ENCODE measurements at regions not wholly inside any gene's neighbourhood (a gene's known extent, or its start where the extent isn't known, plus 50 kb on each side); places are given as distances from the start of the nearest gene placed in this dataset.

DNA sequence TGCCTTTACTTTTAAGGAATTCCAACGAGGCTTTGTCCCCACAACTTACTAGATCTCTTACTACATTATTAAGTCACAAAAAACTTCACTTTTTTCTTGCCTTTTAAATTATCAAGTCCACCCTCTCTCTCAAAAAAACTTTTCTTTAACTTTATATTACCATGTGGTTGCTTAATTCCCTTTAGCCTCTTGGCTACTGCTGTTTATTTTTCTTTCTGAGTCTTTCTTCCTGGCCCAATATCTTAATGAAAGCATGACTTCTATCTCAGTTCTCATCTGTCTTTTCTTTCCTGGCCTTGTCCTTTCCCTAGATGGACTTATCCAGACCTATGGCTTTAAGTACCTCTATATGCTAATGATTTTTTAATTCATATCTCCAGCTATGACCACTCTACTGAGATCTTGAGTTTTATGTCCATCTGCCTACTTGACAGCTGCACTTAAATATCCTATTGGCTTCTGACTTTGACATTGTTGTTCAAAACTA, 710.5 kb downstream of the RFPL4B start:
- H3K4me3 ChIP-seq (replicated peaks in 1 of 2; ENCODE audit: low read depth in 1 of 2, low read length in 2 of 2): no peak overlapping the region
- BruUV-seq (replicated peaks): no TSS peak
- ATAC-seq (no peak), DNase-seq (ENCODE audit: low read depth, low spot score) (no peak)
- H3K79me2 ChIP-seq (ENCODE audit: insufficient read depth, low read length): no peaks in the 10 kb centered on the region
- TF ChIP-seq SIN3A (IDR thresholded peaks at IDR 0.05; ENCODE audit: low read depth): no peak
- TF ChIP-seq, protein P1, sequence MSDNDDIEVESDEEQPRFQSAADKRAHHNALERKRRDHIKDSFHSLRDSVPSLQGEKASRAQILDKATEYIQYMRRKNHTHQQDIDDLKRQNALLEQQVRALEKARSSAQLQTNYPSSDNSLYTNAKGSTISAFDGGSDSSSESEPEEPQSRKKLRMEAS (IDR thresholded peaks at IDR 0.05): no peak
- no peak for TF ChIP-seq POLR2AphosphoS5 (IDR thresholded peaks at IDR 0.05; ENCODE audit: low read depth, low read length)
- TF ChIP-seq EZH2phosphoT487 (IDR thresholded peaks at IDR 0.05; ENCODE audit: borderline replicate concordance): no peak
- no peak for TF ChIP-seq RAD21 (IDR thresholded peaks at IDR 0.05; ENCODE audit: low read depth)
- no peak for TF ChIP-seq ELF1 (IDR thresholded peaks at IDR 0.05; ENCODE audit: borderline replicate concordance, low read depth)
- TF ChIP-seq CBX3 (IDR thresholded peaks at IDR 0.05; ENCODE audit: low read depth): no peak
- no peak for TF ChIP-seq EGR1 (IDR thresholded peaks at IDR 0.05; ENCODE audit: low read depth)
- no peak for TF ChIP-seq CEBPB (IDR thresholded peaks at IDR 0.05; ENCODE audit: low read depth)
- no peak for TF ChIP-seq SP1 (IDR thresholded peaks at IDR 0.05; ENCODE audit: low read depth)
- H3K9ac ChIP-seq (ENCODE audit: low read length): no peak overlapping the region
- no peaks in the 10 kb centered on the region for H3K9me2 ChIP-seq (ENCODE audit: insufficient read depth)
- intact Hi-C loops (cut with micrococcal nuclease): no loop called here
- no peak overlapping the region for H3K4me2 ChIP-seq (ENCODE audit: low read length)
- H3K4me1 ChIP-seq (ENCODE audit: control insufficient read depth in 1 of 2, insufficient read depth in 2 of 2, low read length in 2 of 2): no peaks in the 10 kb centered on the region
- H3K36me3 ChIP-seq (ENCODE audit: control insufficient read depth in 1 of 2, insufficient read depth in 2 of 2, low read length in 2 of 2): no peaks in the 10 kb centered on the region
- RAD21 ChIA-PET (ENCODE audit: low non-redundant PET in 1 of 2, low total read pairs in 2 of 2, uncharacterized antibody in 2 of 2, unreplicated experiment in 2 of 2): no interaction called here
- CTCF ChIA-PET: no interaction called here
- H3K9me3 ChIP-seq (ENCODE audit: control insufficient read depth in 1 of 2, insufficient read depth in 1 of 2, low read depth in 1 of 2, low read length in 2 of 2): no peaks in the 10 kb centered on the region
- no peak overlapping the region for H3K27ac ChIP-seq (ENCODE audit: low read depth, low read length)
- no peak overlapping the region for H2AFZ ChIP-seq (ENCODE audit: low read depth, low read length, poor library complexity, severe bottlenecking)
- no peaks in the 10 kb centered on the region for H3K27me3 ChIP-seq (ENCODE audit: insufficient read depth, low read length)
- POLR2A ChIA-PET: no interaction called here
- H4K20me1 ChIP-seq (ENCODE audit: insufficient read depth): no peaks in the 10 kb centered on the region

DNA sequence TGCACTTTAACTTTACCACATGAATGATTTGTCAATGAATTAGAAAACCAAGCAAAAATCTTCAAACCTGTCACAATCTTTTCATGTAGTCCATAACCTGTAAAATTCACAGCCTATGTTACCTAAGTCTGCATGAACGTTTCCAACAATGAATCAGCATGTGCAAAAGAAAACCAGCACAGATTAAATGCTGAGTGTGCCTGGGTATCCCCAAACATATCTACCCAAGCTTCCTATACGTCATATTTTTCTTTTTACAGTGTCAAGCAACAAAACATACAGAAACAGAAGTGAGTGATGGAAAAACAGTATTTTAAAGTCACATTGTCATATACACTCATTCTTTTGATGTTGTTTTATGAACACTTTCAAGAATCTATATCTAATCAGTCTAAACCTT, 713.5 kb downstream of the RFPL4B start:
- Histone ChIP-seq H4K20me1 (ENCODE audit: insufficient read depth) (no peaks in the 10 kb centered on the region), H3K4me2 (ENCODE audit: low read length) (no peak overlapping the region), H3K4me1 (ENCODE audit: control insufficient read depth in 1 of 2, insufficient read depth in 2 of 2, low read length in 2 of 2) (no peaks in the 10 kb centered on the region), H3K9me3 (ENCODE audit: control insufficient read depth in 1 of 2, insufficient read depth in 1 of 2, low read depth in 1 of 2, low read length in 2 of 2) (no peaks in the 10 kb centered on the region), H3K79me2 (ENCODE audit: insufficient read depth, low read length) (no peaks in the 10 kb centered on the region), H3K9ac (ENCODE audit: low read length) (no peak overlapping the region), H3K27me3 (ENCODE audit: insufficient read depth, low read length) (no peaks in the 10 kb centered on the region), H2AFZ (ENCODE audit: low read depth, low read length, poor library complexity, severe bottlenecking) (peak overlapping the region; percentile 22), H3K9me2 (ENCODE audit: insufficient read depth) (no peaks in the 10 kb centered on the region), H3K36me3 (ENCODE audit: control insufficient read depth in 1 of 2, insufficient read depth in 2 of 2, low read length in 2 of 2) (no peaks in the 10 kb centered on the region), H3K27ac (ENCODE audit: low read depth, low read length) (no peak overlapping the region), H3K4me3 (replicated peaks in 1 of 2; ENCODE audit: low read depth in 1 of 2, low read length in 2 of 2) (no peak overlapping the region)
- TF ChIP-seq YY1 (IDR thresholded peaks at IDR 0.05; ENCODE audit: extremely low read depth, insufficient replicate concordance, low read depth, low read length) (no peak), FOSL1 (IDR thresholded peaks at IDR 0.05; ENCODE audit: low read depth) (no peak), EZH2phosphoT487 (IDR thresholded peaks at IDR 0.05; ENCODE audit: borderline replicate concordance) (no peak), ZFX (IDR thresholded peaks at IDR 0.05) (no peak), CBX3 (IDR thresholded peaks at IDR 0.05; ENCODE audit: low read depth) (no peak), SIN3A (IDR thresholded peaks at IDR 0.05; ENCODE audit: low read depth) (no peak), EZH2 (IDR thresholded peaks at IDR 0.05) (no peak)
- TF ChIP-seq, protein P2, sequence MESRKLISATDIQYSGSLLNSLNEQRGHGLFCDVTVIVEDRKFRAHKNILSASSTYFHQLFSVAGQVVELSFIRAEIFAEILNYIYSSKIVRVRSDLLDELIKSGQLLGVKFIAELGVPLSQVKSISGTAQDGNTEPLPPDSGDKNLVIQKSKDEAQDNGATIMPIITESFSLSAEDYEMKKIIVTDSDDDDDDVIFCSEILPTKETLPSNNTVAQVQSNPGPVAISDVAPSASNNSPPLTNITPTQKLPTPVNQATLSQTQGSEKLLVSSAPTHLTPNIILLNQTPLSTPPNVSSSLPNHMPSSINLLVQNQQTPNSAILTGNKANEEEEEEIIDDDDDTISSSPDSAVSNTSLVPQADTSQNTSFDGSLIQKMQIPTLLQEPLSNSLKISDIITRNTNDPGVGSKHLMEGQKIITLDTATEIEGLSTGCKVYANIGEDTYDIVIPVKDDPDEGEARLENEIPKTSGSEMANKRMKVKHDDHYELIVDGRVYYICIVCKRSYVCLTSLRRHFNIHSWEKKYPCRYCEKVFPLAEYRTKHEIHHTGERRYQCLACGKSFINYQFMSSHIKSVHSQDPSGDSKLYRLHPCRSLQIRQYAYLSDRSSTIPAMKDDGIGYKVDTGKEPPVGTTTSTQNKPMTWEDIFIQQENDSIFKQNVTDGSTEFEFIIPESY (IDR thresholded peaks at IDR 0.05; ENCODE audit: extremely low read depth, insufficient replicate concordance, low read length): no peak
- CTCF ChIA-PET: no interaction called here
- no TSS peak for BruUV-seq (replicated peaks)
- ATAC-seq (no peak), DNase-seq (ENCODE audit: low read depth, low spot score) (no peak)
- intact Hi-C loops (cut with micrococcal nuclease): no loop called here
- RAD21 ChIA-PET (ENCODE audit: low non-redundant PET in 1 of 2, low total read pairs in 2 of 2, uncharacterized antibody in 2 of 2, unreplicated experiment in 2 of 2): no interaction called here
- POLR2A ChIA-PET: no interaction called here
